ENCODE measurements at regions not wholly inside any gene's neighbourhood (a gene's known extent, or its start where the extent isn't known, plus 50 kb on each side); places are given as distances from the start of the nearest gene placed in this dataset.

GRCh38 chr2:173785813-173786212, 179.4 kb downstream of the SP3 start:
- DNase-seq, result no peak

DNA sequence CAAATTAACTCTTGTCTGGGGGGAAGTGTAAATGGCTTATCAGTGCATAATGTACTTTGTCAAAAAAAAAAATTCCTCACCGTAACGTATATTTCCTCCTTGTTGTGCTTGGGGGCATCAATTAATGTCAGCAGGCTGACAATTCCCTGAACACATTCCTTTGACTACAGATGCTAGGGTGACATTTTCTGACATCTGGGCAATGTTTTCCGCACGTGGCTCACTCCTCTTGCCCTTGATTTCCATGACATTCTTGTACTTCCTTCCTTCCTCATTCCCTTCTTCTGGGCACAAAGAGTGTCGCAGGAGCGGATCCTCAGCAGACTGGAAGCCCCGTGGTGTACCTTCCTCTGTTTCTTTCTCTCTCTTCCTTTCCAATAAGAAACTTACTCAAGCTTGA, 173.7 kb downstream of the SP3 start:
- no peak for DNase-seq

GRCh38 chr2:173792166-173792565, 173.0 kb downstream of the SP3 start:
- no peak for DNase-seq

- DNase-seq, result no peak
These were observed 172.4 kb downstream of the SP3 start for GRCh38 chr2:173792741-173793140.

DNA sequence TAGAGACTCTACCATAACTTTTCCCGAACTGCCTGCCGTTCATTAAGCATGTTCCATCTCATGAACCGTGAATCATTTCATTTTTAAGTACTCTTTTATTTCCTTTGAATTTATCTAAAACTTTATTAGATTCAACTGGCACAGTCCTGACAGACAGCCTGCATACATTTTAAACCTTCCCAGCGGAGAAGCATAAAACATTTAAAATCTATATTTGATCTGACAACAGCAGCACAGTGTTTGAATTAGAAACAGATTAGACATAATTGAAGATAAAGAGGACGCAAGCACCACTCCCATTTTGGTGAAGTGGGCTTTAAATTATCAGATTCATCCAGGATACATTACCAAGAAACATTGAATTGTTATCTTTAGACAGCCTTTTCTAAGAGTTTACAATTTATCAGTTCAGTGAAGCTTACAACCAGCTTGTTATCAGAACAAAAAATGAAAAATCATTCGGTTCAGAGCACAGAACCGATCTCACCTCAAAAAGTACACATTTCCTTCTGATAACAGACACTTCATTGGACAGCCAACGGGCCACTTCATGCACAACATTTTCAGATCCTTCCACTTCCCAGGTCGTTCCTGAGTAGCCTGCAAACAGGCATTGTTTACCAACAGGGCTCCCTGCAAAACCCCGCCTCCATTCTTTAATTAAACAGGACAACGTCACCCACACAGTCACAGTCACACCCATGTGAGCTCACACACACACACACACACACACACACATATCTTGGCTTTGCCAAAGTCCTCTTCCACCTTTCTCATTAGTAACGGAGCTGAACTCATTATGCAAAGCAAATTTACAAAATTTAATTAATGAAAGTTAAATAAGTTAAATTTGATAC, 171.2 kb downstream of the SP3 start:
- DNase-seq, result no peak

- DNase-seq, result no peak
These were observed 167.4 kb downstream of the SP3 start for GRCh38 chr2:173797586-173798263.

- DNase-seq, result no peak
These were observed 162.7 kb downstream of the SP3 start for GRCh38 chr2:173802518-173802917.

GRCh38 chr2:173803449-173803848, 161.7 kb downstream of the SP3 start:
- DNase-seq, result no peak

GRCh38 chr2:173806761-173807160, 158.4 kb downstream of the SP3 start:
- no peak for DNase-seq

- no peak for DNase-seq
These were observed 156.5 kb downstream of the SP3 start for GRCh38 chr2:173808718-173809117.

DNA sequence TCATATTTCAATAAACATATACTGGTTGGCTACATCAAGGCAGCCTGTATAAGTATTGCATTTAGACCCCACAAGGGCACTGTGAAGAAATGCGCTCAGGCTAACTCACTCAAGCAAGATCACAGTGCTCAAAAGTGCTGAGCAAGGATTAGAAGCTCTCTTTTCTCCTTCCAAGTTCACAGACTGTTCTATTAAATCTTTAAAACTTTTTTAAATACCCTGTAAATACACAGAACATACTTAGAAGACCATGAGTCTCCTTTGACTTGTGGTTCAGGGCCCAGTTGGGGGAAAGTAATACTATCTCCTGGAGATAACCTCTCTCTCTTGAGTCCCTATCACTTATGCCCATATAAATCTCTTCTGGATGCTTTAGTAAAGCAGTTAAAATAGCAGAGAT, 152.9 kb downstream of the SP3 start:
- no peak for DNase-seq

- DNase-seq, result no peak
These were observed 150.9 kb downstream of the SP3 start for GRCh38 chr2:173814306-173814705.

GRCh38 chr2:173815772-173816171, 149.4 kb downstream of the SP3 start:
- DNase-seq, result no peak

DNA sequence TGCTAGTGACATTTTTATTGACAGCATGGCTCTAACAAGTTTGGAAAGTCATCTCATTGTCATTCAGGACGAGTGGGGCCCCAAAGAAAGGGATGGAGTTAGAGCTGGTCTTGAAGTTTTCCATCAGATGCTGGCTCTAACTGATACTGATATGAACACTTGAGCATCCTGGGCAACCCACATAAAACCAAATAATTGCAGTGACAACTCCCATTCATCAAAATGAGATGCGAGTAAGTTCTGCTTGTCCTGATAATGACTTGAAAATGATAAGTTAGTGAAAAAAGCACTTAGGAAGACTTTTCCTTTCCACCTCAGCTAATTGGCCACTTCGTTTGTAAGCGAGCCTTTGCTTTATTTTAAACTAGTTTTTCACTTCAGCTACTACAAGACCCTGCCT, 147.6 kb downstream of the SP3 start:
- no peak for DNase-seq

- DNase-seq, result no peak
These were observed 146.9 kb downstream of the SP3 start for GRCh38 chr2:173818285-173818684.

DNA sequence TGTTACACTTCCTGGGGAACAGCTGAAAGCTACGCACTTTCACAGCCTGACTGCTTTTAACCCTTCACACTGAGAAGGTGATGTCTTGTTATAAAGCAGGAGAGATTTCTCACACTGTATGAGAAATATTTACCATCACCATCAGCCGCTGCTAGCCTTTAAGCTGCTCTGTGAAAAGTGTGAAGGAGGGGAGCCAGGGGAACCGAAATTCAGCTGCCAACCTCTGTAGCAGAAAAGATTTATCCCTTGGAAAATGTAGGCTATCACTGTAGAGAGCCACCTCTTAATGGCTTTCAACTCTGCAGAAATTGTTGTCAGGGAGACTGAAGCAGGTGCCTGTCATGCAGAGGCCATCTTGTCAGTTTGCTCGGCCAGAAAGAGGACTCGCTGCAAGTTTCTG, 145.3 kb downstream of the SP3 start:
- DNase-seq, result no peak

GRCh38 chr2:173821451-173821850, 143.7 kb downstream of the SP3 start:
- DNase-seq, result no peak

DNA sequence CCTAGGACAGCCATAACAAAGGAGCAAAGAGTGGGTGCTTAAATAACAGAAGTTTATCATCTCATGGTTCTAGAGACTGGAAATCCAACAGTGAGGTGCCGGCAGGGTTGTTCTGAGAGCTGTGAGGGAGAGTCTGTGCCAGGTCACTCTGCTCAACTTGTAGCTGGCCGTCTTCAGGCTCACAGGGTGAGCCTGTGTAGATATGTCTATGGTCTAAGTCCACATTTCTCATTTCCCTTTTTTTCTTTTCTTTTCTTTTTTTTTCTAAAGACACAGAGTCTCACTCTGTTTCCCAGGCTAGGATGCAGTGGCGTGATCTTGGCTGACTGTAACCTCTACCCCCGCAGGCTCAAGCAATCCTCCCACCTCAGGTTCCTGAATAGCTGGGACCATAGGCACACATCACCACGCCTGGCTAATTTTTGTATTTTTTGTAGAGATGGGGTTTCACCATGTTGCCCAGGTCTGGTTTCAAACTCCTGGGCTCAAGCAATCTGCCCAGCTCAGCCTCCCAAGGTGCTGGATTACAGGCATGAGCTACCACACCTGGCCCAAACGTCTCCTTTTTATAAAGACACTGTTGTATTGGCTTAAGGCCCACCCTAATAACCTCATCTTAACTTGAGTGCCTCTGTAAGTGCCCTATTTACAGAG, 142.2 kb downstream of the SP3 start:
- no peak for DNase-seq

DNA sequence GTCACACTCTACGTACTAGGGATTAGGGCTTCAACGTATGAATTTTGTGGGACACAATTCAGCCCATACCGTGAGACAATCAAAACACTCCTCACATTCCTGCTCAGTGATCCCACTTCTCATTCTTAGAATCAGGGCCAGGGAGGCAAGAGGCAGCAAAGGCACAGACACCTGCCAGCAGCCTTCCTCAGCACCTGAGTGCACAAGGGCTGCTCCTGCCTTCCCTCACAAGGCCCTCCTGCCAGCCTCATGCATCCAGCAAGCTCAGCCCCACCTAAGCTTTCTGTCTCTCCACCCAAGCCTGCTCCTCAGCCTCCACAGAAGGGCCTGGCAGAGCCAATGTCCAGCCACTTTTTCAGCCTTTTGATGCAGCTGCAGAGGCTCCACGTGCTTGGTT, 141.6 kb downstream of the SP3 start:
- no peak for DNase-seq

- DNase-seq, result no peak
These were observed 136.7 kb downstream of the SP3 start for GRCh38 chr2:173828189-173829142.

- no peak for DNase-seq
These were observed 135.4 kb downstream of the SP3 start for GRCh38 chr2:173829727-173830126.

- no peak for DNase-seq
These were observed 135.0 kb downstream of the SP3 start for GRCh38 chr2:173830170-173830569.

Data from stimulated activated CD4-positive, alpha-beta T cell treated with anti-CD3 and anti-CD28 coated beads, Interleukin-4, amount 100 ng/mL, for 1 hour (primary cell).